NCI-H128 (cell line): ENCODE measurements at regions not wholly inside any gene's neighbourhood (a gene's known extent, or its start where the extent isn't known, plus 50 kb on each side); places are given as distances from the start of the nearest gene placed in this dataset.

Experiments
- DNase-seq: peaks from one replicate; lab custom pipeline; 2025; ENCODE audit not compliant: unreplicated experiment; lab: John Stamatoyannopoulos, UW

DNA sequence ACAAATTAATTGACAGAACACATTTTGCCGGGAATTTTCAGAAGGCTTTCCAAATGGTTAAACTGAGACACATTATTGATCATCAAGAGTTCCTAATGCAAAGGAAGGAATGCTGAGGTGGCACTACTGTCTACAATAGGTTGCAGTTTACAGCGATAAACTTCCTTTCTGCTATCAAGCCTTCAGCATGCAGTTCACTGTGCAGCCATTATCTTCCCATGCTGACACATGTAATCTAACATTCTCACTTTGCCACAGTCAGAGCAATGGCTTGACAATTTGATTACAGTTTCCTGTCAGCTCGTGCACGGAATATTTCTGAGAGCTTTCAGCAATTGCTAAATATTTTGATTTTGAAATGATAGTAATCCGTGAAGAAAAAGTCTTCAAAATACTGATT is 166.9 kb upstream of the PRMT6 start:
- DNase-seq = no peak

DNA sequence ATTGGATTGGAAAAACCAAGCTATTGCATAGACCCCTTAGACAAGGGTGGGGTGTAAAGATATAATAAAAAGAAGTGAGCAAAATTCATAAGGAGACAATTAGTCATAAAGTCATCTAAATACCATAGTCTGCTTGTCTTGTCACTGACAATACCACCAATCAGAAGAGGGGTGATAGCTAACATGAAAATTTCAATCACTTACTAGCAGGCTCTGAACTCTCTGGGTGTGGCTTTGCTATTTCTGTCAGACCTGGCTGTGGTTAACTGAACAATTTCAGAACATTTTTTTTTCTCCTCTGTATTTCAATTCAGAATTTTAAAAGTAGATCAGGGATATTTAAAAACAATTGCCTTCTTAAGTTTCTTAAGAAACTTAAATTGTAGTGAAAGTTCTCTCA is 158.5 kb upstream of the PRMT6 start:
- DNase-seq = no peak

DNA sequence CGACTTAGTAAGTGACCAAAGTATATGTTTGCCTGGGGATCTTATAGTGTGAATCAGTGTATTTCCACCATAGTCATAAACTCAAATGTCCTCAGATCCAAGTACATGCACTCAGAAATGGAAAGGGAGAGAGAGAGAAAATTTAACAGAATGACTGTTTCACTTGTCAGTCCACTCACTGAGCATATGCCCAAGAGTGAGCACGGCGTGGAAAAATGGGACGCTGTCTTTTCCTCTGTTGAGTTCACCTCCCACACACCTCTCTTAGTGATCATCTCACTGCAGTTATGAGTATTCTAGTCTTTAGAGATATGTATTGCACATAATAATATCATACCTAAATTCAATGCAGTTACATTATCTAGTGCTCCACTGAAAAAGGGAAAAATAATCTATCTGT is 156.8 kb upstream of the PRMT6 start:
- no peak for DNase-seq

DNA sequence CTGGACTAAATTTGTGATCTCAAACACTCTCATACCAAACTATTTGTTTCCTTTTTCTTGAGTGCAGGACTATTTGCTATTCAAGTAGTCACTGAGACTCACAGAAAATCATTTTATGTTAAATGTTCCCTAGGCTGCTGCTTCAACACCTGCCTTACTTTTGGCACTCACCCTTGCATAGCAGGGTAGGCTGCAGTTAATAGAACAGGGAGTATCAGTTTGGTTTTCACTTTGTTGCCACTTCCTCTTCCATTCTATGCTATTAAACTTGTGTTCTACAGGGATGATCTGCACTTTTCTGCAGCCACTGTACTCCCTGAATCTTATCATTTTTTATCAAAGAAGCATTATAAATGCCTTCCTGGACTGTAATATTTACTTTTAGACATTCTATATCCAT is 148.7 kb upstream of the PRMT6 start:
- no peak for DNase-seq

DNA sequence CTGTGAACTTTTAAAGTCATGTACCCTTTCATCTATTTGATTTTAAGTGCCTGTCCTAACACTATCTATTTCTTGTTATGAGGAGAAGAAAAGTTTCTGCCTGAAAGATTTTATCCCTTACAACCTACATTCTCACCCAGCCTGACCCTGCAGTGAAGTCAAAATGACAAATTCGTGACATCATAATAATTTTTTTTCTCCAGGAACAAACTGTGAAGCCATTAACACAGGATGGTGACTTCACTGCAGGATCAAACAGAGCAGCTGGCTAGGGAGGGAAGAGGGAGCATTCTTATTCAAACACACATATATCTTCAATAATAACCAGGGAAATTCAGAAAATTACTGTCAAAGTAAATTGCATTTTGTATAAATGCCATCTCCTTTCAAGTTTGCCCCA is 147.8 kb upstream of the PRMT6 start:
- no peak for DNase-seq

DNA sequence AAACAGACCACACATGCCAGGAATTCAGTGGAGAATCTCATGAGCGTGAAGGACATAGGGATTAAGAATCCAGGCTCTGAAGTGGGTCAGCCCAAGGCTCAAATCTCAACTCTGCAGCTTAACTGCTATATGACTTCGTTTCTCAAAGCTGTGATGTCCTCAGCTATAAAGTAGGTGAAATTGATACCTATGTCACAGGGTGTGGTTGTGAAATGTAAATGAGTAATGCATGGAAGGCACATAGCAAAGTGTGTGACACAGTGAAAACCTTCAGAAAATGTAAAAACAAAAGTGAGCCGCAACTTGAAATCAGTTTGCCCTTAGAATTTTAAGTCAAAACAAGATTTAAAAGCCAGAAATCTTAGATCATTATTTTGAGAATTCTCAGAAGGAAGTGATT is 145.7 kb upstream of the PRMT6 start:
- no peak for DNase-seq

DNA sequence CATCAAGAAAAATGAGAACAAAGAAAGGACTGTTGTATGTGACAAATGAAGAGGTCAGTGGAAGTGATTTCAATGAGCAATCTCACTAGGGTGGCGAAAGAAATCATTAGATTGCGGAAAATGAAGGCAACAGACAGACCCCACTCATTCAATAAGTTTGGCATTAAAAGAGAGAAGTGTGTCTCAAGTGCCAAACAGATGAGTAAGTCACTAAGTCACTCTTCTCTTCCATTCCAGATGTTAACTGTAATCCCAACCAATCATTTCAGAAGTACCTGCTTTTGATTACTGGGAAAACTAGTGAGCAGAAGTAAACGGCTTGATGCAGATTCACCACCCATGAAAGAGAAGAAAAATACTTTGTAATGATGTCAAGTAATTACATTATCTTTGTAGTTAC is 144.3 kb upstream of the PRMT6 start:
- DNase-seq = no peak

DNA sequence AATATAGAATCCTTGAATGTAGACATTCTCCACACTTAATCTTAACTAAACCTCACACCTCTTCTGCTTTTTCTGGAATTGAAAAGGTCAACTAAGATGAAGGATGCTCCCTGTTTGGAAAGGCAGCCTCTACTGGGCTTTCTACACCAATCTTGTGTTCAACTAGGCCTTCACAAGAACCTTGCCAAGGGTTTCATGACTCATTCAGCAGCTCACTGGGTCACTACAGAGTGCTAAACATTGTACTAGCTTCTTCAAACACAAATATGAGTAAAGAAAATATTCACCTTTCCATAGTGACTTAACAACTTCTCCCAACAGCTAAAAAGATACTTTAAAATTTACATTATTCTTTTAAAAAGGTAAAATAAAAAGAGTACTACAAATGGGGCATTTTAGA is 135.3 kb upstream of the PRMT6 start:
- DNase-seq = no peak

DNA sequence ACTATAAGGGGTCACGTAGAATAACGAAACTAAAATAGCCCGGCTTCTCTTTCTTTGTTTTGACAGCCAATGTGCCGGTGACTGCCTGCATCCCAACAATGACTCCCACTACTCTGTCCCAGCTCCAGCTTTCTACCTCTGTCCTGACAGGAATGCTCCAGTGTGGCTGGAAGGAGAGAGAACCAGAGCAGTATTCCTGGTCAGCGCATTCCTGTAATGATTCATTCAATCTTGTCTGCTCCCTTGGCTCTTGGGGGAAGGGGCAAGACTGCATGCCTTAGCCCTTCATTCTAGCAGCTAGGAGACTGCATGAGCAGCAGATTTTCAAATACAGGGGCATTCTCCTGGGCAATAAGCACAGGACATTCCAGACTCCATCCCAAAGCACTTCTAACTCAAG is 132.1 kb upstream of the PRMT6 start:
- no peak for DNase-seq

DNA sequence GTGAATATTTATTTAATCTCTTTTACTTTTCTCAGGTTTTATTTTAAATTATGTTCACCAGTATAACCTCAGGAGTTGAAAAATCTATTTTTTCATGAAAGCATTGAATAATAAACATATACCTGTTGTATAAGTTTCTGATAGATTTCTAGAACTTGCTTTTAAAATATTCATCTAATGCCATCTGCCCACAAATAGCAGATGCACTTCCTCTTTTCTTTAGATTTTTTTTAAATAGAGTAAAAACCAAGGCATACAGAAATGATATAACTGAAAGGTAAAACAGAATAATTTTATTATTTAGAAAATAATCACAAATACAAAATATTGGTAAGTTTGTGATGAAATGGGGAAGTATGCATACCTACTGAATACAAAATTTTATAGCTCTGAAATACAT is 130.7 kb upstream of the PRMT6 start:
- no peak for DNase-seq

DNA sequence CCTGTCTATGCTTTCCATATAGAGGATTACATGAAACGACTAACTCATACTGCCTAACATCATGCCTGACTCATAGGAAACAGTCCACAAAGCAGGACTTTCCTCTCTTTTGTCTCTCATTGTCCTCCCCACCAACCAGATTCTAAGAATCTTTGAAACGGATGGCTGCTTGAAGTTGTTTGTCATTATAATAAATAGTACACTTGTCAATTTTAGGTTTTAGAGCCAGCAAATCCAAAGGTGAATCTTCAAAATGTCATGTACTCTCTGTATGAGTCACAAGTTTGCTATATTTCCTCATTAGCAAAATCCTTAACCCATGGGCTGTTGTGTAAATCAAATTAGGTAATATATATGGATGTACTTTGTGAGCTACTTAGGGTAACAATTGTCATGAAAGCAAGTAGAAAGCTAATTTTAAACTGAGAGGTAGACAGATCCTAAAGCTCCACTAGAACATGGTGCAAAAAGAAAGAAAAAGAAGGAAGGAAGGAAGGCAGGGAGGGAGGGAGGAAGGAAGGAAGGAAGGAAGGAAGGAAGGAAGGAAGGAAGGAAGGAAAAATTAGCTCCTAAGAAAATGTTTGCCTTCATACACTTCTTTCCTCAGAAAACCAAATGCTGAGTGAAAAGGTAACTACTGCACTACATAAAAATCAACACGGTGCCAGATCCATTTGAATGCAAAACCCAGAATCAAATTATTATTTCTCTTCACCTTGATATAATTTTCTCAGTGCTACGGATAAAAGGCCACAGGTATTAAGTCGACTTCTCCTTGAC is 129.5 kb upstream of the PRMT6 start:
- no peak for DNase-seq

DNA sequence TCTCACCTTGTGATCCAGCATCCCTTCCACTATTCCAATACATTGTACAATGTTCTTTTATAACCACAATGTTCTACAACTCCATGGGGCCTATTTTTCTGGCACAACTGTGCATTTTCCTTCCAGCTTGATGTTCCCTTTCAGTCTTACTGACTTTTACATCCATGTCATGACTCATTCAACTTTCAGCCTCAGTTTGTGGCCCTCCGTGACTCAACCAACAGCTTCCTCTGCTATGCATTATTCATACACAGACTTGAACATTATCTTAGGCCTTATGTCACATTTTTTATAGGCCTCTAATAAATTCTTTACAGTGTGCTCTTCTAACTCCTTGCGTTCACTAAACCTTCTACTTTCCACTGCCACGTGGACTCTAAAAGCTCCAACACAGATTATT is 119.4 kb upstream of the PRMT6 start:
- no peak for DNase-seq

DNA sequence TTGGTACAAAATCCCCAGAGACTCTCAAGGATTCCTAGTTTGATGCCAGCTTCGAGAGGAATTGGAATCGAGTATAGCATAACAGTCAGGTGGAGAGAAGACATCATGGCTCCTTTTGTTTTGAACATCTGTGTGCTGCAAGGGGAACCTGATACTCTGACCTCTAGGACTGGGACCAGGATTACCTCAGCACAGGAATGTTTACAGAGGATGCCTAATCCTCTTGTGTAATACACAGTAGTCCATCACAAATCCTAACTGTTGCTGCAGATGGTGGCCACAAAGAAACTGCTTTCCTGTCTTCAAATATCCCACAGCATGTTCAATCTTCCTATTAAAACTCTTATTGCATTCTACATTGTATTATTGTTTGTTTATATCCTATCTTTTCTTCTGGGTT is 111.8 kb upstream of the PRMT6 start:
- DNase-seq = no peak

DNA sequence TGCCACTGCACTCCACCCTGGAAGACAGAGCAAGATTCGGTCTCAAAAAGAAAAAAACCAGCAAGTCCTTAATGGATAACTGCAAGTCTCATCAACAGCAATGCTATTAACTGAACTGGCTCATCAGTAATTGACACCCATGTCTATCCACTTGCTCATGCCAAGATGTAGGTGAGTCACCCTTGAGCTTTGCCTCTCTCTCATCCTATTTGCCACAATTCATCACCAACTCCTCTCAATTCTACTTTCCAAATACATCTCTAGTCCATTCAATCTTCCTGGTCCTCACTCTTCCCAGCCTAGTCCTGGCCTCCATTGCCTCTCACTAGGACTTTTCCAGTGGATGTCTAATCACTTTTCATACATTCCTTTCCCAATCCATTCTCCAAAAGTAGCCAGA is 103.7 kb upstream of the PRMT6 start:
- no peak for DNase-seq

DNA sequence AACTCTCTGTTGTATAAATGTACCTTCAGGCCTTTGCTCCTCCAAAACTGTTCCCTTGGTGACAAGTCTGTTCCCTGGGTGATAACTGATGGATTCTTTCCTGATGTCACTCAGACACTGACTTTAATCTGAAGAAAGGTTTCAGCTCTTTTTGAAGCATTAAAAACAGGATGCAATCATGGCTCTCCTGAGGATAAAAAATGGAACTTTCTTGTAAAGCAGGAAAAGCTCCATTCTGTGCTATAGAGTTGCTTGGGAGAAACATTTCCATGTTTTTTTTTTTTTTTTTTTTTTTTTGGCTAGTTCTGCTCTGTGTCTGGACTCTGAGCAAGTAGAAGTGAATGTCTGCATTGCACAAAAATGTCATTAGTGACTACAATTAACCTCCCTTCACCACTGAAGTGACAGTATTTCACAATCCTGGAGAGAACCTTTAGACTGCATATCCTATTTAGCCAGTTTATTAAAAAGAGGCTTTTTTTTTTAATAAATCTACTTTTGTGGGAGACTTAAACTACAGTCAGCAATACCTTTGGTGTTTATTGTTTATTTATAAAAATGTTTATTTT is 101.7 kb upstream of the PRMT6 start:
- DNase-seq = no peak

DNA sequence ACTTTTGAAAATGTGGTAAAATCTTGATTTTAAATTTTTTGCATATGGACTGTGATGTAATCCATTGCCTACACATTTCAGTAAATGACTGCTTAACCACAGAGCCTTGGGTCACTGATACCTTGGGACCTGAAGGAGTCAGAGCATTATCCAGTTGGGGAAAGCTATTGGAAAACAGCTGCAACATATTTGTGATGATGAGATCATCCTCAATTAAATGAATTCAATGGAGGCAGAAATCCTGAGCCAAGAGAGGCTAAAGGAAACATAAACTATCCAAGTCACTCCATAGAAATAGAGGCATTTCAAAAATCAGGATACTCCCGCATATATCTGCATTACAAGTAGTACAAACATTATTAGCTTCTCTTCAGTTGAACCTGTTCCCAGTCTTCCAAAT is 99.8 kb upstream of the PRMT6 start:
- no peak for DNase-seq

DNA sequence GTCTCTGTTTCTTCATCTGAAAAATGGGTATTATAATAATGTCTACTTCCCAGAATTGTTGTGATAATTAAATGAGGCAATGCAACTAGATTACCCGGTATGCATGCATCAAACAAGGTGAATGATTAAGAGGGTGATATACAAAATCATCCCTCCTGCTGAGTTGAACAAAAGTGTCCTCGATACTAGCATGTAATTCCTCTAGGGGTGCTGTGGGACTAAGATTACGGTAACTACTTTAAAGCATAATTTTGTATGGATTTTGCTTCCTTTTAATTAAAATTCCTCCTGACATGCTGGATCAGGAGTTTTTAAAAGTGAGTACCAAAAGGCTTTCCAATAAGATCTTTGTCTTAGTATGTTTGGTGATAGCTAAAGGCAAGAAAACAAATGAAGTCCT is 98.7 kb upstream of the PRMT6 start:
- no peak for DNase-seq

DNA sequence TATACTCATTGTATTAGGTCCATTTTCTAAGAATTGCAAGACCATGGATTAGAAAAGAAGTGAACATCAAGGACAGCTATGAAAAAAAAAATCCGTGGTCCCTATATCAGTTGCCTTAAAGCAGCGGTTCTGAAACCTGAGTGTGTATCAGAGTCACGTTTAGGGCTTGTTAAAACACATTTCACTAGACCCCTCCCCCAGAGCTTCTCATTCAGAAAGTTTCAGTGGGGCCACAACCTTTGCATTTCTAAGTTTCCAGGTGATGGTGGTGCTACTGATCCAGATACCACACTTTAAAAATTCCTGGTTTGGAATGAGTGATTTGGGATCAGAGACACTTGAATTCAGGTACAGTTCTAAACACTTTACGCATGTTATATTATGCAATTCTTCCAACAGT is 96.1 kb upstream of the PRMT6 start:
- no peak for DNase-seq

DNA sequence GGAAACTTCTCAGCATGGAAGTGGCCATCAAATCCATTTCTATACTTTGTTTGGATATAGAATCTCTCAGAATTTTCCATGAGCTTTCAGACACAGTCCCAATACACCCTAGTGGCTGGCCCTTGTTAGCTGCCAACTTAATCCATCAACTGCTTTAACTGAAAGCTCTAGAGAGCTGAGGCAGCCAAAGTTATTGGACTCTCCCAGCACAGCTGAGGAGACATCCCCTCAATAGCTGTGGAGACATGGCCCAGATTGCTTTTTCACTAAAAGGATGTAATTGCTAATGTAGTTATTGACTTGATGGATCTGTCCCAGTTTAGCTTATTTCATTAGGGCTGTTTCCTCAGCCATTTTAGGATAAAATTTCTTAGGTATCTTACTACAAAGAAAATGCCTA is 94.8 kb upstream of the PRMT6 start:
- no peak for DNase-seq

DNA sequence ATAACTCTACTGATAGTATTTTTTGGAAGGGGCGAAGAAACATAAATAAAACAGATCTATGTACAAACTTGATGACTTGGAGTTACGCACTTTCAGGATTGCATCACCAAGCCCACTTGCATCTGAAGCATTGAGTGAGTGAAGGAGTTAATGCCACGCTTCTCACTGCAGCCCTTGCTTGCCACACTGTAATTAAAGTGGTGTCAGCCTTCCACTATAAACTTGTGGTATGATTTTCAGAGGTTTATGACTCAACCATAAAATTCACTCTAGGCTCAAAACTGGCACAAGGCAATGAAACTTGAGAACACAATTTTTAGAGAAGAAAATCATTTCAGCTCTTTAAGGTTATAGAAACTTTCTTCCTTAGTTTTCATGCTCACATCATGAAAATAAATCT is 93.9 kb upstream of the PRMT6 start:
- no peak for DNase-seq

DNA sequence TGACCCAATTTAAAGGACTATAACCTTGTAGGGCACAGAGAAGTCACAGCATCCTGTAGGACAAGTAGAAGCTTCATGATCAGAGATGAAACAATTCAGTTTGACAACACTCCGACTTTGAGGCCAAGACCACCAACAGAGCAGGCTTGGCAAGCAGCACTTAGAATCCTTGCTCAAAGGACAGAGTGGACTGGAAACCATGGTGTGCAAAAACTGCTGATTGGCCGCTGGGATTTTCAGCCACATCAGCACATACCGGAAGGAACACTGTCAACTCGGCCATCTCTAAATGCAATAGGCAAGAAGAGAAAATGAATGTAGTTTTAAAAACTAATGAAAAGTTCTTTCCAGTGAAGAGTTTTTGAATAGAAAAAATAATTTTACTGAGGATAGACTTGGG is 92.0 kb upstream of the PRMT6 start:
- no peak for DNase-seq

DNA sequence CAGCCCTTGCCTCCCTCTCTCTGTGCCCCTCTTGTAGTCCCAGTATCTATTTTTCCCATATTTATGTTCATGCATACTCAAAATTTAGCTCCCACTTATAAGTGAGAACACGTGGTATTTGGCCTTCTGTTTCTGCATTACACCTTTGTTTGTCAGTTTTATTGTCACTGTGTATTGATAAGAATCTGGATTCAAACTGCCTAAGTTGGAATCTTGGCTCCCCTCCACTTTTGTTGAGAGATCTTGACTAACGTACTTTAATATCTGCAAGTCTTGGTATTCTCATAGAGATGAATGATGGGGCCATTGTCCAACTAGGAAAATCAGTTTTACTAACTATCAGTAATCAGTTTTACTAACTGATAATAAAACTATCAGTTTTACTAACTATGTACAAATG is 87.8 kb upstream of the PRMT6 start:
- no peak for DNase-seq

DNA sequence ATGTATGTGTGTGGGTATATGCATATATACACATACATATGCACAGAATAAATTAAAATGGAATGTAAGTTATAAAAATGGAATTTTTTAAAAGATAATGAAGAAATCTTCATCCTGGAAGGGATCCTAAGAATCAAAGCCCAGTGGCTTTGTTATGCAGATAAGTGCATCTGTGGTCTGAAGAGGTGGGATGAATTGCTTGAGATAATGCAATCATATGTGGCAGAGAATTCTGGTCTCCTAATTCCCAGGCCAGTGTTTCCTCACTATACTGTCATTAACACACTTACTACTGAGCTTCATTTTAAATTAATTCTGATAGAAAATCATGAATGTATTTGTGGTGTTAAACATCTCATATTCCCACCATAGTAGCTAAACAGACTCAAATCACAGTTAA is 86.7 kb upstream of the PRMT6 start:
- no peak for DNase-seq
